Motor neuron (in vitro differentiated cells): ENCODE measurements at regions not wholly inside any gene's neighbourhood (a gene's known extent, or its start where the extent isn't known, plus 50 kb on each side); places are given as distances from the start of the nearest gene placed in this dataset.
"Not testable (repeated sequence)": the region's sequence is repeated elsewhere in the genome, so short reads cannot be mapped to it uniquely, and the experiment has no call there.

Source experiments
- ATAC-seq, 8 experiments: fragments of 200-7000 bp; cut with Tn5 transposase; replicated peaks in 6 of 8; 2 replicates each; pipeline ENCODE4 v1.8.0; 2021; ENCODE audit warnings: mild to moderate bottlenecking in 8 of 8, moderate library complexity in 8 of 8
- H3K27ac ChIP-seq, 2 donors: fragments of 250-450 bp; sonication (Bioruptor Pico); 2 replicates each; pipeline ENCODE4 v1.9.0; 2021; ENCODE audit warnings: antibody characterized with exemption in 2 of 2, mild to moderate bottlenecking in 2 of 2, moderate library complexity in 1 of 2
- H3K4me1 ChIP-seq, 2 donors: fragments of 250-450 bp; sonication (Bioruptor Pico); replicated peaks in 1 of 2; 2 replicates each; pipeline ENCODE4 v1.6.1; 2021; ENCODE audit warnings: antibody characterized with exemption in 2 of 2, mild to moderate bottlenecking in 2 of 2, moderate library complexity in 1 of 2
- H3K4me3 ChIP-seq, 5 donors: fragments of 250-450 bp; sonication (Bioruptor Pico); 2 replicates each; pipeline ENCODE4 v1.9.0; 2021; ENCODE audit warnings: antibody characterized with exemption in 5 of 5, mild to moderate bottlenecking in 5 of 5, moderate library complexity in 4 of 5
- WGBS, 10 experiments: fragments of 450-650 bp; shearing (Covaris generic); methylation state at CpG; one replicate each; pipeline ENCODE4 v1.0.0; 2022; 5-methylcytosine and 5-hydroxymethylcytosine counted together
- in situ Hi-C, 9 experiments: fragments of 400-800 bp; cut with MboI; loops; one replicate each; pipeline ENCODE4 v1.15.0; 2021; ENCODE audit warnings: low sequenced_read_pairs in 9 of 9, low pct_unique_long_range_greater_than_20kb in 2 of 9; ENCODE audit not compliant: unreplicated experiment in 9 of 9

DNA sequence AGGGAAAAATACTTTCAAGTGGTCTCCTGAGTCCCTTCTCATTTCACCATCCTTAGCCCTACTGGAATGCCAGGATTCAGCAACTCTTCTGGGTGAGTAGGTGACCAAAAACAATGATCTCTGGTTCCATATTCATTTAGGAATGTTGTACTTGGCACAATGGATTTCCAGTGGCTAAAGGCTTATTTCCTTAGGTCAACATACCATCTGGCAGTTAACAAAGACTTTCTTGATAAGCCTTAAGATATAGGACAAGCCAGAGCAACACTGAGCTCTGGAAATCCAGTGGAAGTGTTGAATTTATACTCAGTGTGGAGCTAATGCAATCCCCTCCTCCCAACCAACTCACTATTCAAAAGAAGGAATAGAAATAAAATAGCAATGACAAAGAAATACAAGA is 139.4 kb upstream of the EMCN start:
- Histone ChIP-seq H3K4me3 (no peak overlapping the region), H3K27ac (no peak overlapping the region), H3K4me1 (peaks cover 0 to 2% of the 10 kb centered on the region in 2 donors)
- ATAC-seq: no peak
- in situ Hi-C loops: no loop called here

DNA sequence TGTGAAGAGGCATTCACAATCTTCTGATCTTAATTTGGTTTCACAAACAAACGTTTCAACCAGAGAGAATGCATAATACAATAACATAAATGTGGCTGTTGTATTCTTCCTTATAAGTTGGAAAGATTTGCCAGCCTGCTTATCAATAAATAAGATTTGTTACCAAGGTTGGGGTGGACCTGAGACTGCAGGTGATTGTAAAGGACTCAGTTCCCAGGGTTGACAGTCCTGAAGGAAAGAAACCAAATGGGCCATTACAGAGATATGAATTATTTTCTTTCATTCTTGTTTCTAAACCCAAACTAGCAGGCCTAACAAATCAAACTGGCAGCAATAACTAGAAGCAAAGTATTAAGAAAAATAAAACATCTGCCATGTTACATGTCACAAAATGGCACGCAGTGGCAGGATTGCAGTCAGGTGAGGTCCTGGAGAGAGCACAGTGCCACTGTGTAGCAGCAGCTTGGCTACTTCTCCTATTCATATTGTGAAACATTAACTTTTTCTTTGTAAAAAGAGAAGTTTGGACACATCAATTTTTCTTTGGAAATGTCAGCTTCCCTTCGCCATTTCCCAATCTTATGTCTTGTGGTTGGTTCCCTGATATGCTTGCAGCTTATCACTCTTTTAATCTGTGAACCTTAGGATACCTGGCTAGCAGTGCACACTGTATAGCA is 133.8 kb upstream of the EMCN start:
- no peak for ATAC-seq
- 71 to 100% (median 90%) methylated on average over 1 to 3 of the region's 3 CpGs; no CpG with 5 or more reads in 1 of the 10 experiments for WGBS, 10 experiments
- H3K27ac ChIP-seq: no peak overlapping the region
- in situ Hi-C loops: no loop called here
- H3K4me3 ChIP-seq: no peak overlapping the region
- H3K4me1 ChIP-seq: no peaks in the 10 kb centered on the region

DNA sequence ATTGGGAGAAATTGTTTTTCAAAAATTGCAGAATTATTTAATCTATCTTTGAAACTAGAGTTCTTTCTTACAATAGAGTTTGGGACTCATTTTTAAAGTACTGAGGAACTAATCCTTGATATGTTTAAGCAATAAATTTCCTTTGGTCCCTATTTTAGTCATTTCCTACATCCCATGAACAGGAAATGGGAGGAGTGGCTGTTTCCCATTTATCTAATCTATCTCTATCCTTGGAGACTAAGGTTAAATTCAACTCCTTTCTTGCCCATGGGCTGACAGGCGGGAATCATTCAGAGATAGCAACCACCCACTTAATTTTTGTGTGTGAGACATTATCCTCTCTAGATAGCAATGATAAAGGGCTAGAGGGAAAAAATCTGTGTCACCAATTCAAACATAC is 131.6 kb upstream of the EMCN start:
- H3K4me3 ChIP-seq: no peak overlapping the region
- WGBS, 10 experiments: 0 to 100% (median 75%) methylated on average over 1 of the region's 1 CpG; no CpG with 5 or more reads in 1 of the 10 experiments
- no peaks in the 10 kb centered on the region for H3K4me1 ChIP-seq
- peak in 2 of 8 experiments; percentile 30 to 32 for ATAC-seq
- in situ Hi-C loops: no loop called here
- H3K27ac ChIP-seq: no peak overlapping the region

DNA sequence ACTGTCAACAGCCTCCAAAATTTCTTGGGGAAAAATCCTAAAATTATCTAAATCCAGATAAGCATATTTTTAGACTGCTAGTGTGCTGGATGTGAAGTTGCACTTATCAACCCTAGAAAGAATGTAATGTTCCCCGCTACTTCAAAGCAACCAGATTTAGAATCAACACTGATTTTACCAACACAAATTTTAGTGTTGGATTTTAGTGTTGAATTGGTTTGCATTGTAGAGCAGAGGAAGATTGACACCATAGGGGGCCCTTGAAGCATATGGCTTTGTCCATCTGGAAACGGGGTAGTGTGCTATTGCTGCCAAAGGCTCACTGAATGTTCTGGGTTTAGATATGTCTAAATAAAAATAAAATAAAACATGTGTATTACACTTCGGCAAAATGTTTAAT is 126.3 kb upstream of the EMCN start:
- H3K4me3 ChIP-seq: no peak overlapping the region
- H3K4me1 ChIP-seq: peaks cover 0 to 2% of the 10 kb centered on the region in 2 donors
- no peak overlapping the region for H3K27ac ChIP-seq
- 34 to 95% (median 73%) methylated on average over 1 to 3 of the region's 3 CpGs for WGBS, 10 experiments
- in situ Hi-C loops: no loop called here
- ATAC-seq: no peak

GRCh38 chr4:100641336-100641735 is 123.5 kb upstream of the EMCN start:
- Histone ChIP-seq H3K27ac (no peak overlapping the region), H3K4me3 (no peak overlapping the region), H3K4me1 (peaks cover 0 to 2% of the 10 kb centered on the region in 2 donors)
- ATAC-seq: peak in 1 of 8 experiments; percentile 35
- in situ Hi-C loops: no loop called here

DNA sequence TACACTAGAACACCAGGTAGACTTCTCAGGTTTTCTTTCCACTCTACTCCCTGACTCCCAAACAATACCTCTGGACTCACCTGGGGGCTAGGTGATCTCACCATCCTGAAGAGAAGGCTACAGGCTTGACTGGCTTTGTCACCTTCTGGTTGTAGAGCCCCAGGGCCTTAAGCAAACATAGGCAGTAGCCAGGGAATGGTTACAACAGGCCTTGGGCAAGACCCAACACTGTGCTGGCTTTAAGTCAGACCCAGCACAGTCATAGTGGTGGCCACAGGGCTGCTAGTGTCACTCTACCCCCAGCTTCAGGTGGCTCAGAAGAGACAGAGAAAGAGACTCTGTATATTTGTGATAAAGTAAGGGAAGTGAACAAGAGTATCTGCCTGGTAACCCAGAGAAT is 118.1 kb upstream of the EMCN start:
- no peak overlapping the region for H3K4me3 ChIP-seq
- in situ Hi-C loops: no loop called here
- no peak overlapping the region for H3K27ac ChIP-seq
- ATAC-seq: no peak
- H3K4me1 ChIP-seq: no peaks in the 10 kb centered on the region

DNA sequence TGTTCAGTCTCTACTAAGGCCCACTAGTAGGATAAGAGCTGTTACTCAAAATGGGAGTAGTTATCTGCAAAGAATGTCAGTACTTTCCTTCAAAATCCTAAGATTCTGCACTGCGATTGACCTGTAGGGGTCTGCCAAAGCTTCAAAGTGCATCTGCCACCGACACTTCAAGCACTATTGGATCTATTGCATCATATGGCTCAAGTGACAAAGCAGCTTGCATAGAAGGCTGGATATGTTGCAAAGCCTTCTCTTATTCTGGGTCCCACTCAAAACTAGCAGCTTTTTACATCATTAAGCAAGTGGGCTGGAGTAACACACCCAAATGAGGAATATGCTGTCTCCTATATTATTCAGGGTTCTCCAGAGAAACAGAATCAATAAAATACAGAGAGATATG is 115.4 kb upstream of the EMCN start:
- H3K27ac ChIP-seq: no peak overlapping the region
- in situ Hi-C loops: no loop called here
- no peaks in the 10 kb centered on the region for H3K4me1 ChIP-seq
- no peak overlapping the region for H3K4me3 ChIP-seq
- 40 to 100% (median 75%) methylated on average over 1 to 2 of the region's 2 CpGs; no CpG with 5 or more reads in 3 of the 10 experiments for WGBS, 10 experiments
- no peak for ATAC-seq

DNA sequence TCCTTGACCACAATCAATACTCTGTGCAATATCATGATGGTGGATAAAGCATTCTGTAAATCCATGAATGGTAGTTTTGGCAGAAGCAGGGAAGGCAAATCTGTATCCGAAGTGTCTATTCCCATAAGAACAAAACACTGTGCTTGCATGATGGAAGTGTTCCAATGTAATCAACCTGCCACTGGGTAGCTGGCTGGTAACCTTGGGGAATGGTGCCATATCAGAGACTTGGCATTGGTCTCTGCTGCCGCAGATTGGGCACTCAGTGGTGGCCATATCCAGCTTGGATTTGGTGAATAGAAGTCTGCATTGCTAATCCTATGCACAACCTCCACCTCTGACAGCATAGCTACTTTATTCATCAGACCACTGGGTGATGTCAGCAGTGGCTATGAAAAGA is 114.3 kb upstream of the EMCN start:
- Histone ChIP-seq H3K27ac (no peak overlapping the region), H3K4me1 (no peaks in the 10 kb centered on the region), H3K4me3 (no peak overlapping the region)
- ATAC-seq: no peak
- WGBS, 10 experiments: 60 to 80% (median 80%) methylated on average over 1 of the region's 2 CpGs; no CpG with 5 or more reads in 6 of the 10 experiments
- in situ Hi-C loops: no loop called here

- Histone ChIP-seq H3K4me1 (no peaks in the 10 kb centered on the region), H3K27ac (no peak overlapping the region), H3K4me3 (no peak overlapping the region)
- ATAC-seq: no peak
- WGBS, 10 experiments: 29 to 94% (median 83%) methylated on average over 1 to 3 of the region's 3 CpGs; no CpG with 5 or more reads in 3 of the 10 experiments
- in situ Hi-C loops: no loop called here
These were observed 113.6 kb upstream of the EMCN start for GRCh38 chr4:100631281-100631968.

DNA sequence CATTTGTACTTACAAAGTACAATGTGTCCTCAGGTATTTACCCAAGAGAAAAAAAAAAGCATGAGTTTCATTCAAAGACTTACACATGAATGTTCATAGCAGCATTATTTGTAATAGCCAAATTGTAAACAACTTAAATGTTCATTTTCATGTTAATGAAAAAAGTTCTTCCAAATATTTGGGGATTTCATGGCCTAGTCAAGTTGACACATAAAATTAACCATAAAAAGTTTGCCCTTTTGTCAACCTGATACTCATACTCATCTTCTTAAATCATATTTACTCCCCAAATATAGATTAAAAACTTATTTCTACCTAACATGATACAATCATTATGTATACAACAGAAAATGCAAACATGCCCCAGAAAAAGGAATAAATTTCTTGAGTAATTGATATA is 112.5 kb upstream of the EMCN start:
- H3K27ac ChIP-seq: no peak overlapping the region
- H3K4me3 ChIP-seq: no peak overlapping the region
- in situ Hi-C loops: no loop called here
- ATAC-seq: no peak
- no peaks in the 10 kb centered on the region for H3K4me1 ChIP-seq

- H3K27ac ChIP-seq: no peak overlapping the region
- no peak overlapping the region for H3K4me3 ChIP-seq
- in situ Hi-C loops: no loop called here
- WGBS, 10 experiments: 0 to 100% (median 88%) methylated on average over 1 of the region's 1 CpG; no CpG with 5 or more reads in 3 of the 10 experiments
- ATAC-seq: no peak
- no peaks in the 10 kb centered on the region for H3K4me1 ChIP-seq
These were observed 92.0 kb upstream of the EMCN start for GRCh38 chr4:100609810-100610209.

GRCh38 chr4:100608651-100609050 is 90.8 kb upstream of the EMCN start:
- WGBS, 10 experiments: 100% methylated on average over 1 of the region's 19 CpGs; no CpG with 5 or more reads in 9 of the 10 experiments
- H3K4me1 ChIP-seq, H3K4me3 ChIP-seq, ATAC-seq, H3K27ac ChIP-seq, in situ Hi-C loops: not testable (repeated sequence)

DNA sequence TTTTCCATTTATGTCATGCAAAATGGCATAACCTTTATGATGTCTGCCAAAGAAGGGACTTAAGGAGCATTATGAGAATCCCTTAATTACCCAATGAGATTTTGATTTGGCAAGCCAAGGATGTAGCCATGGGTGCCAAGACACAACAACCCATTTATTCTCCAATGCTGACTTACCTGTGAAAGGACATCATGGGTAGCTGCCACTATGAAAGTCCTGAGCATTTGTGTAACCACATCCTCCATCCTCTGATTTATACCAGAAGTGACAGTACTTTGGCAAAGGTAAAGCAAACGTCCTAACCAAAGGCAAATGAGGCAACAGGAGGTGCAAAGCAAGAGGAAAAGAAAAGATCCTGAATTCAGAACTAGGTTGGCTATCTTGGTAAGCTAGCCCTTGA is 87.3 kb upstream of the EMCN start:
- H3K27ac ChIP-seq: no peak overlapping the region
- WGBS, 10 experiments: 0 to 50% (median 33%) methylated on average over 1 of the region's 1 CpG; no CpG with 5 or more reads in 5 of the 10 experiments
- H3K4me3 ChIP-seq: no peak overlapping the region
- H3K4me1 ChIP-seq: no peaks in the 10 kb centered on the region
- no peak for ATAC-seq
- in situ Hi-C loops: no loop called here

GRCh38 chr4:100593935-100594334 is 76.1 kb upstream of the EMCN start:
- H3K4me1 ChIP-seq: no peaks in the 10 kb centered on the region
- in situ Hi-C loops: no loop called here
- H3K4me3 ChIP-seq: no peak overlapping the region
- no peak for ATAC-seq
- no peak overlapping the region for H3K27ac ChIP-seq
- 0 to 100% (median 50%) methylated on average over 1 to 2 of the region's 2 CpGs; no CpG with 5 or more reads in 3 of the 10 experiments for WGBS, 10 experiments
